ENCODE measurements at regions not wholly inside any gene's neighbourhood (a gene's known extent, or its start where the extent isn't known, plus 50 kb on each side); places are given as distances from the start of the nearest gene placed in this dataset.

DNA sequence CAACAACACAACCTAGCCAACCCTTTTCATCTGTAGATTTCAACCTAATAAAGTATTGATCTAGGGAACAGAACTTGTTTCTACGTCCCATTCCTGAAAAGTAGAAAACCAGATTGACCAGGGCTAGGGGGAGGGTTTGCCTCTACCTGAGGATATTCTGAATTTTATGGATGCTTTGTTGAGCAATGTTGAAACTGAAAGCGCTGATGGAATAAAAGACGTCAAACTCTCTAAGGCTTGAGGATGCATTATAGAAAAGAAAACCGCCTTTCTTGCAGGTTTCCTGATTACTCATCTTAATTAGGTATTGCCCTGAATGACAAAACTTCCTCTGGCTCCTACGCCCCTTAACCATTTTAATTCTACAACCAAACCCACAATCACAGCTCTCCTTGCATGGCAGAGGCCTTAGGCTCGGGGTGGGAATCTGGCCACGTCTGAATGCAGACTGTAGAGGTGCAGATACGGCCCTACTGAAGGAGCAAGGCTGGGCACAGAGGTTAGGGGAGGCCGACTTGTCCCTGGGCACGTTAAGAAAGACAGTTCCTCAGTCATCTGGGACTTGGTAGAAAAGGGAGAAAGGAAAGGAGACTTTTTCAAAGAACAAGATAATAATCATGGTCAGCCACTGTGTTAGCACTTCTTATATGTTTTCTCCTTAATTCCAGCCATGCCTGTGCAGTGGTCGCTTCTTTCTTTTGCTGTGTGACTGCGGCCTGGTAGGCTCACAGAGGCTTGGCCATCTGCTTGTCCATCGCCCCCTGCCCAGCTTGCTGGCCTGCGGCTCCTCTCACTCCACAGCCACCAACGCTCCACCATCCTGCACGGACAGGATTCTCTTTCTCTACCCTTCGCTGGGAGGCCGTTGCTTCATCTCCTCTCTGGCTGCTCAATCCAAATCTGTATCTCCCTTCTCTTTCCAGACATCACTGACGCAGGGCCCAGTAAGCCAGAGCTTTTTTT, 209.5 kb downstream of the VAPA start:
- H3K36me3 ChIP-seq (ENCODE audit: control insufficient read depth in 4 of 4, insufficient read depth in 4 of 4, low read length in 3 of 4), result no peaks in the 10 kb centered on the region
- H3K27ac ChIP-seq (ENCODE audit: insufficient read depth in 1 of 2, low read depth in 1 of 2, low read length in 2 of 2, poor library complexity in 1 of 2, severe bottlenecking in 2 of 2), result no peak overlapping the region
- no peaks in the 10 kb centered on the region for H3K9me3 ChIP-seq (ENCODE audit: control extremely low read depth in 1 of 5, control insufficient read depth in 4 of 5, insufficient read depth in 2 of 5, low read depth in 1 of 5, low read length in 4 of 5)
- peaks cover 0 to 2% (median 0%) of the 10 kb centered on the region in 5 experiments for H3K27me3 ChIP-seq (replicated peaks in 2 of 5; ENCODE audit: control insufficient read depth in 4 of 5, insufficient read depth in 5 of 5, low read length in 4 of 5)
- no peak for DNase-seq
- POLR2A ChIA-PET, result no interaction called here
- 95% methylated on average over 16 of the region's 19 CpGs for WGBS (ENCODE audit: insufficient coverage)
- H3K4me3 ChIP-seq (ENCODE audit: control insufficient read depth in 1 of 7, extremely low read depth in 1 of 7, insufficient read depth in 4 of 7, low read depth in 2 of 7, low read length in 6 of 7), result no peak overlapping the region
- CTCF ChIA-PET, result interaction anchor here (0.9 to 1.2 kb wide), 2 partner anchors 10 to 28 kb away, joined by 3 read pairs; no protein-coding TSS in a partner anchor
- no peaks in the 10 kb centered on the region for H3K4me1 ChIP-seq (ENCODE audit: control extremely low read depth in 1 of 4, control insufficient read depth in 4 of 4, insufficient read depth in 4 of 4, low read length in 3 of 4)

DNA sequence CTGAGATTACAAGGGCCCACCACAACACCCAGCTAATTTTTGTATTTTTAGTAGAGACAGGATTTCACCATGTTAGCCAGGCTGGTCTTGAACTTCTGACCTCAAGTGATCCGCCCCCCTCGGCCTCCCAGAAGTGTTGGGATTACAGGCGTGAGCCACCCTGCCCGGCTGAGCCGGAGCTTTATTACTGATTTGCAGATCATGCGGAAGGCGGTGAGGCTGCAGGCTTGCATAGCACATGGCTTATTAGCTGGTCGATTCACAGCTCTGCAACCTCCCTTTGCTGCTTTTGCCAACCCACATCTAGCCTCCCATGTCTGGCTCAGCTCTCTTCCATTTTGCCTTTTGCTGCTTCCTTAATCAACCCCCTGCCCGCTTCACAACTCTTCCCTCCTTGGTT, 210.3 kb downstream of the VAPA start:
- peaks cover 0 to 2% (median 0%) of the 10 kb centered on the region in 5 experiments for H3K27me3 ChIP-seq (replicated peaks in 2 of 5; ENCODE audit: control insufficient read depth in 4 of 5, insufficient read depth in 5 of 5, low read length in 4 of 5)
- no peaks in the 10 kb centered on the region for H3K9me3 ChIP-seq (ENCODE audit: control extremely low read depth in 1 of 5, control insufficient read depth in 4 of 5, insufficient read depth in 2 of 5, low read depth in 1 of 5, low read length in 4 of 5)
- CTCF ChIA-PET, result interaction anchor here (0.9 kb wide), 1 partner anchor 10 kb away, joined by 3 read pairs; no protein-coding TSS in a partner anchor
- WGBS (ENCODE audit: insufficient coverage), result 98% methylated on average over 9 of the region's 9 CpGs
- no peaks in the 10 kb centered on the region for H3K4me1 ChIP-seq (ENCODE audit: control extremely low read depth in 1 of 4, control insufficient read depth in 4 of 4, insufficient read depth in 4 of 4, low read length in 3 of 4)
- no peak overlapping the region for H3K27ac ChIP-seq (ENCODE audit: insufficient read depth in 1 of 2, low read depth in 1 of 2, low read length in 2 of 2, poor library complexity in 1 of 2, severe bottlenecking in 2 of 2)
- POLR2A ChIA-PET, result no interaction called here
- no peak overlapping the region for H3K4me3 ChIP-seq (ENCODE audit: control insufficient read depth in 1 of 7, extremely low read depth in 1 of 7, insufficient read depth in 4 of 7, low read depth in 2 of 7, low read length in 6 of 7)
- no peaks in the 10 kb centered on the region for H3K36me3 ChIP-seq (ENCODE audit: control insufficient read depth in 4 of 4, insufficient read depth in 4 of 4, low read length in 3 of 4)
- no peak for DNase-seq

DNA sequence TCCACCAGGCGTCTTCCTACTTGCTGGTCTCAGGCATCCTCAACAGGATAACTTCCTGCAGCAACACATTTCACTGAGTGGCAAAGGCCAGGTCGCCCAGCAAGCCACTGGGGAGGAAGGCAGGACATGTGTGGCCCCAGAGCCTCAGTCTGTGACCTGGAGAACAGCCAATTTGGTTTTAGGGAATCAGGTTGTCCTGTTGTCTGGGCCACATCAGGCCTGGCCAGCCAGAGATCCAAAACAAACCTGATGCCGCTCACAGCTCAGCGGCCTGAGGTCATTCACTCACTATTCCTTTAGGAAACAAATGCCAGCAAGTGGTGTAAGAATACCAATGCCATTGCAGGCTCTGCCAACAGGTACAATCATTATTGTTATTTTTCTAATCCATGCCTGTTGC, 210.7 kb downstream of the VAPA start:
- DNase-seq, result no peak
- Histone ChIP-seq H3K9me3 (ENCODE audit: control extremely low read depth in 1 of 5, control insufficient read depth in 4 of 5, insufficient read depth in 2 of 5, low read depth in 1 of 5, low read length in 4 of 5) (no peaks in the 10 kb centered on the region), H3K36me3 (ENCODE audit: control insufficient read depth in 4 of 4, insufficient read depth in 4 of 4, low read length in 3 of 4) (no peaks in the 10 kb centered on the region), H3K4me1 (ENCODE audit: control extremely low read depth in 1 of 4, control insufficient read depth in 4 of 4, insufficient read depth in 4 of 4, low read length in 3 of 4) (no peaks in the 10 kb centered on the region), H3K27ac (ENCODE audit: insufficient read depth in 1 of 2, low read depth in 1 of 2, low read length in 2 of 2, poor library complexity in 1 of 2, severe bottlenecking in 2 of 2) (no peak overlapping the region), H3K27me3 (replicated peaks in 2 of 5; ENCODE audit: control insufficient read depth in 4 of 5, insufficient read depth in 5 of 5, low read length in 4 of 5) (peaks cover 0 to 2% (median 0%) of the 10 kb centered on the region in 5 experiments), H3K4me3 (ENCODE audit: control insufficient read depth in 1 of 7, extremely low read depth in 1 of 7, insufficient read depth in 4 of 7, low read depth in 2 of 7, low read length in 6 of 7) (no peak overlapping the region)
- ChIA-PET POLR2A (no interaction called here), CTCF (interaction anchor here (0.9 kb wide), 1 partner anchor 9 kb away, joined by 3 read pairs; no protein-coding TSS in a partner anchor)
- WGBS (ENCODE audit: insufficient coverage), result 96% methylated on average over 3 of the region's 4 CpGs

DNA sequence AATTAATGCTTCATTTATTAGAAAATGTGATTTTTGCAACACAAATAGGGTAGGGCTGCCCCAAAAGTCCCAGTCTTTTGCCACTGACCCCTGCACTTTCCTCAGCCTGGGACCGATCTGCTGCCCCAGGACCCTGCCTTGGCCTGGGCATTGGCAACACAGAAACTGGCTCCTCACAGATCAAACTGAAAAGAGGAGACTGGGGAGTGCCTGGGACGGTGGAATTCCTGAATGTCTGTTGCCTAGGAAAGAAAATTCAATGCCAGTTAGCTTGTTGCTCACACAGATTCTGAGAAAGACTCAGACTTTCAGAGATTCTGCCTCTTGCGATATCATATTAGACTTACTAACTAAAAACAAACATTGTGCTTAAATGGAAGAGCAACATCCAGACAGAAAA, 211.2 kb downstream of the VAPA start:
- H3K27ac ChIP-seq (ENCODE audit: insufficient read depth in 1 of 2, low read depth in 1 of 2, low read length in 2 of 2, poor library complexity in 1 of 2, severe bottlenecking in 2 of 2), result no peak overlapping the region
- CTCF ChIA-PET, result no interaction called here
- POLR2A ChIA-PET, result no interaction called here
- no peaks in the 10 kb centered on the region for H3K4me1 ChIP-seq (ENCODE audit: control extremely low read depth in 1 of 4, control insufficient read depth in 4 of 4, insufficient read depth in 4 of 4, low read length in 3 of 4)
- H3K27me3 ChIP-seq (replicated peaks in 2 of 5; ENCODE audit: control insufficient read depth in 4 of 5, insufficient read depth in 5 of 5, low read length in 4 of 5), result peaks cover 0 to 2% (median 0%) of the 10 kb centered on the region in 5 experiments
- WGBS (ENCODE audit: insufficient coverage), result 100% methylated on average over 2 of the region's 3 CpGs
- H3K4me3 ChIP-seq (ENCODE audit: control insufficient read depth in 1 of 7, extremely low read depth in 1 of 7, insufficient read depth in 4 of 7, low read depth in 2 of 7, low read length in 6 of 7), result no peak overlapping the region
- no peak for DNase-seq
- no peaks in the 10 kb centered on the region for H3K9me3 ChIP-seq (ENCODE audit: control extremely low read depth in 1 of 5, control insufficient read depth in 4 of 5, insufficient read depth in 2 of 5, low read depth in 1 of 5, low read length in 4 of 5)
- H3K36me3 ChIP-seq (ENCODE audit: control insufficient read depth in 4 of 4, insufficient read depth in 4 of 4, low read length in 3 of 4), result no peaks in the 10 kb centered on the region

GRCh38 chr18:10127729-10128128, 213.9 kb downstream of the VAPA start:
- Histone ChIP-seq H3K27me3 (replicated peaks in 2 of 5; ENCODE audit: control insufficient read depth in 4 of 5, insufficient read depth in 5 of 5, low read length in 4 of 5) (peaks cover 0 to 18% (median 7%) of the 10 kb centered on the region in 5 experiments), H3K36me3 (ENCODE audit: control insufficient read depth in 4 of 4, insufficient read depth in 4 of 4, low read length in 3 of 4) (no peaks in the 10 kb centered on the region), H3K4me1 (ENCODE audit: control extremely low read depth in 1 of 4, control insufficient read depth in 4 of 4, insufficient read depth in 4 of 4, low read length in 3 of 4) (peaks cover 0 to 11% (median 10%) of the 10 kb centered on the region in 4 experiments), H3K9me3 (ENCODE audit: control extremely low read depth in 1 of 5, control insufficient read depth in 4 of 5, insufficient read depth in 2 of 5, low read depth in 1 of 5, low read length in 4 of 5) (no peaks in the 10 kb centered on the region), H3K4me3 (ENCODE audit: control insufficient read depth in 1 of 7, extremely low read depth in 1 of 7, insufficient read depth in 4 of 7, low read depth in 2 of 7, low read length in 6 of 7) (no peak overlapping the region), H3K27ac (ENCODE audit: insufficient read depth in 1 of 2, low read depth in 1 of 2, low read length in 2 of 2, poor library complexity in 1 of 2, severe bottlenecking in 2 of 2) (no peak overlapping the region)
- POLR2A ChIA-PET, result no interaction called here
- CTCF ChIA-PET, result no interaction called here
- 88% methylated on average over 5 of the region's 5 CpGs for WGBS (ENCODE audit: insufficient coverage)
- no peak for DNase-seq

DNA sequence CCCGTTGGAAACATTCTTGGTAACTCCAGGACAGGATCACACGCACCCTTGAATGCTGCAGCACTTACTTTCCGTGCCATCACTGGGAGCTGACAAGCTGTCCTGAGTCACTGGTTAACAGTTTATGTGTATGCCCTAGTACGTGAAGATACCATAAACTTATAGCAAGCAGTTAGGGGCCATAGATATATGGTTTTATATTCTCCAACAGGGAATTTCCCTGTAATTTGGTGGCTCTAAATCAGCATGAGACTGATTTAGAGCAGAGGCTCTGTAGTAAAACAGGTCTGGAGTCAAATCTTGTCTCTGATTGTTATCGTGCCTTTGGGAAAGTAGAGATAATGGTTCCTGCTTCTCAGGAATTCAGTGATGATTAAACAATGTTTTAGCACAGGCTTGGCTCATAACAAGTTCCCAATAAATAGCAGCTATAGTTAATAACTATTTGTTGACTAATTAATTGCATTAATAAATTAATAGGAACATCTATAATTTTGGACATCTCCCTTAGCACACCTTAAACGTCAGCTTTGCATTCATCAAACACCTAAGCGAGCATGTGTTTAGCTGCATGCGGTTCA, 215.2 kb downstream of the VAPA start:
- no peaks in the 10 kb centered on the region for H3K9me3 ChIP-seq (ENCODE audit: control extremely low read depth in 1 of 5, control insufficient read depth in 4 of 5, insufficient read depth in 2 of 5, low read depth in 1 of 5, low read length in 4 of 5)
- H3K36me3 ChIP-seq (ENCODE audit: control insufficient read depth in 4 of 4, insufficient read depth in 4 of 4, low read length in 3 of 4), result no peaks in the 10 kb centered on the region
- ChIA-PET CTCF (no interaction called here), POLR2A (no interaction called here)
- no peak overlapping the region for H3K27ac ChIP-seq (ENCODE audit: insufficient read depth in 1 of 2, low read depth in 1 of 2, low read length in 2 of 2, poor library complexity in 1 of 2, severe bottlenecking in 2 of 2)
- H3K27me3 ChIP-seq (replicated peaks in 2 of 5; ENCODE audit: control insufficient read depth in 4 of 5, insufficient read depth in 5 of 5, low read length in 4 of 5), result peaks cover 0 to 25% (median 11%) of the 10 kb centered on the region in 5 experiments
- DNase-seq, result no peak
- no peak overlapping the region for H3K4me3 ChIP-seq (ENCODE audit: control insufficient read depth in 1 of 7, extremely low read depth in 1 of 7, insufficient read depth in 4 of 7, low read depth in 2 of 7, low read length in 6 of 7)
- 100% methylated on average over 8 of the region's 8 CpGs for WGBS (ENCODE audit: insufficient coverage)
- H3K4me1 ChIP-seq (ENCODE audit: control extremely low read depth in 1 of 4, control insufficient read depth in 4 of 4, insufficient read depth in 4 of 4, low read length in 3 of 4), result peaks cover 0 to 11% (median 10%) of the 10 kb centered on the region in 4 experiments

- no peak overlapping the region for H3K4me3 ChIP-seq (ENCODE audit: control insufficient read depth in 1 of 7, extremely low read depth in 1 of 7, insufficient read depth in 4 of 7, low read depth in 2 of 7, low read length in 6 of 7)
- peaks cover 0 to 25% (median 11%) of the 10 kb centered on the region in 5 experiments for H3K27me3 ChIP-seq (replicated peaks in 2 of 5; ENCODE audit: control insufficient read depth in 4 of 5, insufficient read depth in 5 of 5, low read length in 4 of 5)
- DNase-seq, result no peak
- no peak overlapping the region for H3K27ac ChIP-seq (ENCODE audit: insufficient read depth in 1 of 2, low read depth in 1 of 2, low read length in 2 of 2, poor library complexity in 1 of 2, severe bottlenecking in 2 of 2)
- CTCF ChIA-PET, result interaction anchor here (1.3 kb wide), 1 partner anchor 388 kb away, joined by 3 read pairs; no protein-coding TSS in a partner anchor
- no CpG with 5 or more reads among the region's 3 CpGs for WGBS (ENCODE audit: insufficient coverage)
- H3K36me3 ChIP-seq (ENCODE audit: control insufficient read depth in 4 of 4, insufficient read depth in 4 of 4, low read length in 3 of 4), result no peaks in the 10 kb centered on the region
- no peaks in the 10 kb centered on the region for H3K9me3 ChIP-seq (ENCODE audit: control extremely low read depth in 1 of 5, control insufficient read depth in 4 of 5, insufficient read depth in 2 of 5, low read depth in 1 of 5, low read length in 4 of 5)
- peaks cover 0 to 11% (median 10%) of the 10 kb centered on the region in 4 experiments for H3K4me1 ChIP-seq (ENCODE audit: control extremely low read depth in 1 of 4, control insufficient read depth in 4 of 4, insufficient read depth in 4 of 4, low read length in 3 of 4)
- POLR2A ChIA-PET, result no interaction called here
These were observed 216.8 kb downstream of the VAPA start for GRCh38 chr18:10130606-10131005.

Data from common myeloid progenitor, CD34-positive (primary cell).